ENCODE measurements at regions not wholly inside any gene's neighbourhood (a gene's known extent, or its start where the extent isn't known, plus 50 kb on each side); places are given as distances from the start of the nearest gene placed in this dataset.

- Histone ChIP-seq H3K4me3 (ENCODE audit: low read depth, low read length) (no peak overlapping the region), H3K27ac (ENCODE audit: extremely low read depth, low read depth, low read length) (no peak overlapping the region), H3K9me3 (ENCODE audit: control insufficient read depth, insufficient read depth, low read depth, low read length) (0 out of 2 replicates have a peak, but pooled peaks cover 2% of the 10 kb centered on the region), H3K4me1 (ENCODE audit: control insufficient read depth, insufficient read depth, low read length) (0 out of 2 replicates have a peak, but pooled peaks cover 2% of the 10 kb centered on the region), H3K36me3 (ENCODE audit: control insufficient read depth in 2 of 2, insufficient read depth in 1 of 2, low read length in 2 of 2) (no peaks in the 10 kb centered on the region)
- POLR2A ChIA-PET = no interaction called here
- TF ChIP-seq ZNF654 (tag by site-specific recombination; IDR thresholded peaks at IDR 0.05; ENCODE audit: low read depth) (peak; percentile 80), SP7 (tag by site-specific recombination; IDR thresholded peaks at IDR 0.05) (no peak), CTCF (tag by site-specific recombination; IDR thresholded peaks at IDR 0.05) (peak; percentile 55; the same call in 1 of the 2 replicates), KLF10 (tag by site-specific recombination; IDR thresholded peaks at IDR 0.05) (0 out of 2 replicates have a peak, but pooled peaks have one; percentile 18), ZNF660 (tag by site-specific recombination; IDR thresholded peaks at IDR 0.05) (0 out of 2 replicates have a peak, but pooled peaks have one; percentile 15), ZNF580 (tag by site-specific recombination; IDR thresholded peaks at IDR 0.05) (no peak)
- CTCF ChIA-PET = interaction anchor here (0.6 to 17.3 kb wide), 55 partner anchors 10 to 912 kb away, joined by 3 to 566 read pairs (median 5); no protein-coding TSS in a partner anchor
These were observed 1246.5 kb downstream of the UQCRFS1 start for GRCh38 chr19:27966390-27966816.

DNA sequence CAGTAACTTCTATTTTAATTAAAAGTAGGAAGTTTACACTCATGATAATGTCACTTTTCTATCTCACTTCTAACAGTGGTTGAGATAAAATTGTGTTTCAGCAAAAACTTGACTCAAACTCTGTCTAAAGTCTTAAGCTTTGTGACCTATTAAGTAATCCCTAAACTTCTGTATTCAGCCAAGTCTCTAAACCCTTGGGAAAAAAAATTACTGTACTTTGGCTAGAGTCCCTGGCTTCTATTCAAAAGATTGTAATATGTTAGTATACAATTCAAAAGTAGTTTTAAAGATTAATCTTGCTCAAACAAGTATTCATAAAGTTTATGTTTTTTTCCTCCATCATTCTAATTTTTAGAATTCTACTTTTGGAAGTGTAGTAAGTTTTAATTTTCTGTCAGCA is 1248.8 kb downstream of the UQCRFS1 start:
- Histone ChIP-seq H3K36me3 (ENCODE audit: control insufficient read depth in 2 of 2, insufficient read depth in 1 of 2, low read length in 2 of 2) (no peaks in the 10 kb centered on the region), H3K27ac (ENCODE audit: extremely low read depth, low read depth, low read length) (no peak overlapping the region), H3K4me3 (ENCODE audit: low read depth, low read length) (no peak overlapping the region), H3K4me1 (ENCODE audit: control insufficient read depth, insufficient read depth, low read length) (0 out of 2 replicates have a peak, but pooled peaks cover 2% of the 10 kb centered on the region), H3K9me3 (ENCODE audit: control insufficient read depth, insufficient read depth, low read depth, low read length) (peaks cover 2% of the 10 kb centered on the region; the same call in 1 of the 2 replicates)
- ChIA-PET POLR2A (no interaction called here), CTCF (interaction anchor here (0.5 to 17.3 kb wide), 5 partner anchors 10 to 358 kb away, joined by 3 to 566 read pairs (median 5); no protein-coding TSS in a partner anchor)
- TF ChIP-seq, protein P1, sequence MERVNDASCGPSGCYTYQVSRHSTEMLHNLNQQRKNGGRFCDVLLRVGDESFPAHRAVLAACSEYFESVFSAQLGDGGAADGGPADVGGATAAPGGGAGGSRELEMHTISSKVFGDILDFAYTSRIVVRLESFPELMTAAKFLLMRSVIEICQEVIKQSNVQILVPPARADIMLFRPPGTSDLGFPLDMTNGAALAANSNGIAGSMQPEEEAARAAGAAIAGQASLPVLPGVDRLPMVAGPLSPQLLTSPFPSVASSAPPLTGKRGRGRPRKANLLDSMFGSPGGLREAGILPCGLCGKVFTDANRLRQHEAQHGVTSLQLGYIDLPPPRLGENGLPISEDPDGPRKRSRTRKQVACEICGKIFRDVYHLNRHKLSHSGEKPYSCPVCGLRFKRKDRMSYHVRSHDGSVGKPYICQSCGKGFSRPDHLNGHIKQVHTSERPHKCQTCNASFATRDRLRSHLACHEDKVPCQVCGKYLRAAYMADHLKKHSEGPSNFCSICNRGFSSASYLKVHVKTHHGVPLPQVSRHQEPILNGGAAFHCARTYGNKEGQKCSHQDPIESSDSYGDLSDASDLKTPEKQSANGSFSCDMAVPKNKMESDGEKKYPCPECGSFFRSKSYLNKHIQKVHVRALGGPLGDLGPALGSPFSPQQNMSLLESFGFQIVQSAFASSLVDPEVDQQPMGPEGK (tag by site-specific recombination; IDR thresholded peaks at IDR 0.05) = no peak
- TF ChIP-seq ZNF394 (tag by site-specific recombination; IDR thresholded peaks at IDR 0.05; ENCODE audit: borderline replicate concordance) (no peak), ZNF549 (tag by site-specific recombination; IDR thresholded peaks at IDR 0.05) (no peak), ZNF239 (tag by site-specific recombination; IDR thresholded peaks at IDR 0.05) (no peak), KLF1 (tag by site-specific recombination; IDR thresholded peaks at IDR 0.05) (no peak)
- TF ChIP-seq, protein P2, sequence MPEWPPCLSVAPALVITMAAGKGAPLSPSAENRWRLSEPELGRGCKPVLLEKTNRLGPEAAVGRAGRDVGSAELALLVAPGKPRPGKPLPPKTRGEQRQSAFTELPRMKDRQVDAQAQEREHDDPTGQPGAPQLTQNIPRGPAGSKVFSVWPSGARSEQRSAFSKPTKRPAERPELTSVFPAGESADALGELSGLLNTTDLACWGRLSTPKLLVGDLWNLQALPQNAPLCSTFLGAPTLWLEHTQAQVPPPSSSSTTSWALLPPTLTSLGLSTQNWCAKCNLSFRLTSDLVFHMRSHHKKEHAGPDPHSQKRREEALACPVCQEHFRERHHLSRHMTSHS (tag by site-specific recombination; IDR thresholded peaks at IDR 0.05) = no peak

- Histone ChIP-seq H3K4me1 (ENCODE audit: control insufficient read depth, insufficient read depth, low read length) (0 out of 2 replicates have a peak, but pooled peaks cover 2% of the 10 kb centered on the region), H3K9me3 (ENCODE audit: control insufficient read depth, insufficient read depth, low read depth, low read length) (peaks cover 2% of the 10 kb centered on the region), H3K27ac (ENCODE audit: extremely low read depth, low read depth, low read length) (no peak overlapping the region), H3K36me3 (ENCODE audit: control insufficient read depth in 2 of 2, insufficient read depth in 1 of 2, low read length in 2 of 2) (no peaks in the 10 kb centered on the region), H3K4me3 (ENCODE audit: low read depth, low read length) (no peak overlapping the region)
- CTCF ChIA-PET = interaction anchor here (1.4 to 17.3 kb wide), 2 partner anchors 12 to 360 kb away, joined by 11 to 566 read pairs; no protein-coding TSS in a partner anchor
- POLR2A ChIA-PET = no interaction called here
- TF ChIP-seq ZSCAN16 (tag by site-specific recombination; IDR thresholded peaks at IDR 0.05) = no peak
- TF ChIP-seq ZNF544 (tag by site-specific recombination; IDR thresholded peaks at IDR 0.05) = no peak
- no peak for TF ChIP-seq ZNF76 (tag by site-specific recombination; IDR thresholded peaks at IDR 0.05; ENCODE audit: borderline replicate concordance, low read depth)
- no peak for TF ChIP-seq ZFP3 (tag by site-specific recombination; IDR thresholded peaks at IDR 0.05; ENCODE audit: low read depth)
- no peak for TF ChIP-seq ZNF571 (tag by site-specific recombination; IDR thresholded peaks at IDR 0.05)
- TF ChIP-seq ZNF394 (tag by site-specific recombination; IDR thresholded peaks at IDR 0.05; ENCODE audit: borderline replicate concordance) = no peak
- TF ChIP-seq ZNF555 (tag by site-specific recombination; conservative IDR thresholded peaks at IDR 0.05) = no peak
- no peak for TF ChIP-seq ZNF341 (tag by site-specific recombination; IDR thresholded peaks at IDR 0.05; ENCODE audit: low read depth)
- TF ChIP-seq YY2 (tag by site-specific recombination; IDR thresholded peaks at IDR 0.05) = no peak
- no peak for TF ChIP-seq ZNF596 (tag by site-specific recombination; IDR thresholded peaks at IDR 0.05)
- TF ChIP-seq PRDM4 (tag by site-specific recombination; IDR thresholded peaks at IDR 0.05) = no peak
- TF ChIP-seq ZNF16 (tag by site-specific recombination; IDR thresholded peaks at IDR 0.05; ENCODE audit: low read depth) = no peak
- no peak for TF ChIP-seq ZXDB (tag by site-specific recombination; IDR thresholded peaks at IDR 0.05)
These were observed 1250.7 kb downstream of the UQCRFS1 start for GRCh38 chr19:27962264-27962663.
